ENCODE measurements at regions not wholly inside any gene's neighbourhood (a gene's known extent, or its start where the extent isn't known, plus 50 kb on each side); places are given as distances from the start of the nearest gene placed in this dataset.
"Not testable (repeated sequence)": the region's sequence is repeated elsewhere in the genome, so short reads cannot be mapped to it uniquely, and the experiment has no call there.

GRCh38 chr2:131828164-131828561, 300.5 kb downstream of the CCDC74A start:
- no peak for DNase-seq (ENCODE audit: low read depth)

- DNase-seq (ENCODE audit: low read depth) = not testable (repeated sequence)
These were observed 301.2 kb downstream of the CCDC74A start for GRCh38 chr2:131828633-131829455.

DNA sequence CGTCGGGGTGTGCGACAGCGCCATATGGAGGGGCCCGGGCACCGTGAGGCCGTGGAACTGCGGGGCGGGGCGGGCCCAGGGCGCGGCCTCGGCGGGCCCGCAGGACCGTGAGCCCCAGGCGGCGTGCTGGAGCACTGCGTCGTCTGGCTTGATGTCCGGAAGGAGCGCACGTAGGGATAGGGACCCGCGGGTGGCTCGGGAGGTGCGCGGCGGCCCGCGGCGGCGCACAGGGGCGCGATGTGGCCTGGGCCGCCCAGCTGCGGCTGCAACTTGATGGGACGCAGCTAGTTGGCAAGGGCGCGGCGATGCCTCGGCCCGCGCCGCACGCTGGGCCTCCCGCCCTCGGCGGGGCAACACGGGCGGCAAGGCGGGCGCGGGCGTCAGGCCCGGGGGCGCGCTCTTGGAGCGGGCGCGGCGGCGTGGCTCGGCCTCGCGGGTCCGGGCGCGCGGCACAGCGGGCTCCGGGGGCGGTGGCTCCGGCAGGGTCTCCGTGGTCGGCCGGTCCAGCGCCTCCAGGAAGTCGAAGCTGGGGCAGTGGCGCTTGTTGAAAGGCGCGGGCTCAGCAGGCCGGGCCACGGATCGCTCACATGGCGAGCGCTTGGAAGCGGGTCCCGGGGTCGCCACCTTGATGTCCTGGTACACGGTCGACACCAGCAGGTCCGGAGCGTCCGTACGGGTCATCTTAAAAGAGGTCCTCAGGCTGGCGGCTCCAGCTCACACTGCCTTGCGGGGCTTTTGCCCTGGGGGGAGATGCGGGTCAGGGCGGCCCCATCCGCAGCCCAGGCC, 302.0 kb downstream of the CCDC74A start:
- not testable (repeated sequence) for DNase-seq (ENCODE audit: low read depth)

DNA sequence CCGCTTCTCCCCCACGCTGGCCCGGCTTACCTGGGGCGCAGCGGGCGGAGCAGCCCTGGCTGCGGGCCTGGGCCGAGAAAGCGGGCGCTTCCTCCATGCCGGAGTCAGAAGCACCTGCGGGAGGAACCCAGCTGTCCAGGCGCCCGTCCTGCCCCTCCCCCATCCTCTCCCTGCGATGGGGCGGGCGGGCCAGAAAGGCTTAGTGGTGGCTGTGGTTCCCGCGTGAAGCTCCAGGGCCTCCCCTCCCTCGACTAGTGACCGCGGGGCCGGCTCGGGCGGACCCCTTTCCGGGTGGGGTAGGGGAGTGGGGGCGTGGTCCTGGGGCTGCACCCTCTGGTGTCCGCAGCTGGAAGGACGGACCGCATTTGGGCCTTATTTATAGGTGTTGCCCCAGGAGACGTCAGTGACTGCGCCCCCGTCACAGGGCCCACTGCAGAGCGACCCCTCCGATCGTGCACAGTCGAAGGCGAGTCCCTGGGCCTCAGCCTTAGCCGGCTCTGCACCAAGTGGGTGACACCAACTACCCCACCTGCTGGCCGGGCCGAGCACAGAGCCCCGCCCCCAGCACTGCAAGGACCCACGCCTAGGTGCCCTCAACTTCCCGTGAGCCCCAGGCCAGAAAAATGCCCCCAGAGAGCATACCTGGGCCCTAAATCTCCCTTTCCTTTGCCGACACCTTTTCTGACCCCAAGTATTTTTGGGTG, 302.7 kb downstream of the CCDC74A start:
- DNase-seq (ENCODE audit: low read depth) = not testable (repeated sequence)

GRCh38 chr2:131830946-131831310, 303.2 kb downstream of the CCDC74A start:
- DNase-seq (ENCODE audit: low read depth) = not testable (repeated sequence)

GRCh38 chr2:131831450-131832208, 303.9 kb downstream of the CCDC74A start:
- not testable (repeated sequence) for DNase-seq (ENCODE audit: low read depth)

GRCh38 chr2:131832209-131832780, 304.6 kb downstream of the CCDC74A start:
- not testable (repeated sequence) for DNase-seq (ENCODE audit: low read depth)

DNA sequence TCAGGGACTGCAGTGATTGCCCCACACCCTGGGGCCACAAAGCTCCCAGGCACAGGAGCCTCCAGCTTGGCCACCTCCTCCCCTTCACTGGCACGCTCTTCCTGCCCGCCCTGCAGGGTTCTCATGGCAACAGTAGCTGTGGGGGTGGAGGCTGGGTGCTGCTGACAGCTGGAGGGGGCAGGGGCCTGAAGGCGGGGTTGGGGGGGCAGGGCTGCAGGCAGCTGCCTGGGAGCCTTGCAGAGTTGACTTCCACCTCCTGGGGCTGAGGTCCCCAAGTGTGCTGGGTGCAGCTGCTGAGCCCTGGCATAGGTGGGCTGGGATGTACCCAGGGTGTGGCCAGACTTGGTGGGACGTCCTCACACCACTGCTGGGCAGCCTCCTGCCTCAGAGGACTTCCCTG, 305.2 kb downstream of the CCDC74A start:
- not testable (repeated sequence) for DNase-seq (ENCODE audit: low read depth)

- DNase-seq (ENCODE audit: low read depth) = not testable (repeated sequence)
These were observed 305.9 kb downstream of the CCDC74A start for GRCh38 chr2:131833367-131834202.

DNA sequence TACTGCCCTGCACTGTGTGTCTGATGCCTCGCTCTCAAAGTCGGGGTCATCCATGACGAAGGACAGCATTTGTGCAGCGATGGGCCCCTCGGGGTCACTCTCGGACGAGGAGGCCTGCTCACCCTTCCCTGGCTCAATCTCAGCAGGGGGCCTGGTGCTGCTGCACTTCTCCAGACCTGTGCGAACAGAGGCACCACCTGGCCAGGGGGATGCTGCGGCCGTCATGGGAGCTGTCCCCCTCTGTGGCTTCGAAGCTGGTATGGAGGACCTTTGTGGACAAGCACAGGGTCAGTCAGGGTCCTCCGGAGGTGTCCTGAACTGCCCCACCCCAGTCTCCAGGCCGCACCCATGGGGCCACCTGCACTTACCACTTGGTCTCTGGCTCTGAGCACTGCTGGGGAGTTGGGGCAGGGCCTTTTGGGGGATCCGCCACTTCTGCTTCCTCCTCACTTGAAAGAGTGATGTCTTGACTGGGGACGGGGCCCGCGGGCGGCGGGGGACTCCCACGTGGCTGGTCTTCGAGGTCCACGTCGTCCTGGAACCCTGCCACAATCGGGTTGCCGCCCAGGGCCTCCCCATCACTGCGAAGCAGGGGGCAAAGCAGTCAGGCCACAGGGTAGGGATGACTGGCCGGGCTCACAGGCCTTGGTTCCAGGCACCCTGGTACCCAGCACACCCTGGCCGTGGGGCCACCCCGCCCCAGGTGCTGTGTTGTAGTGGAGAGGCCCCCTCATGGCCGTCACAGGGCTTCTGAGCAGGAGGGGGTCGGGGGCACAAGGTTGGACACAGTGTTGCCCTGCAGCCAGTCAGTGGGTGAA, 306.7 kb downstream of the CCDC74A start:
- not testable (repeated sequence) for DNase-seq (ENCODE audit: low read depth)

GRCh38 chr2:131835022-131835421, 307.3 kb downstream of the CCDC74A start:
- DNase-seq (ENCODE audit: low read depth) = not testable (repeated sequence)

DNA sequence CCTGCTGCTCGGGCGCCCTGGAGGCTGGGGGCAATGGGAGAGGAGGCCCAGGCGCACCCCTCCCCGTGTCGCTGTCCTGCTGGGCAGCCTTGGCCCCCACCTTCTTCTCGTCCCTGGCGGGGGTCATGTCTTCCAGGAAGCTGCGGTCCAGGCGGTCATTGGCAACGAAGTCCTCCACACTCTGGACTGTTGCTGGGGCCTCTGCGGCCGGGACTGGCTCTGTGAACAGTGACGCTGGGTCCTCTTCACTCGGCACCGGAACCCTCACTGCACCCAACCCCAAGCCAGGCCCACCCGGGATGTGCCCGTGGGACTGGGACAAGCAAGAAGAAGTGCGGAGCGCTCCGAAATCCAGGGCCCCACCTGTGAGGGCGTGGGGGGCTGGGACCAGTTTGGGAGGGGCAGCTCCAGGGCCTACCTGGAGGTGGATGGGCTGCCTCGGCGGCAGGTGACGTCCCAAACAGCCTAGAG, 308.0 kb downstream of the CCDC74A start:
- DNase-seq (ENCODE audit: low read depth) = no peak

DNA sequence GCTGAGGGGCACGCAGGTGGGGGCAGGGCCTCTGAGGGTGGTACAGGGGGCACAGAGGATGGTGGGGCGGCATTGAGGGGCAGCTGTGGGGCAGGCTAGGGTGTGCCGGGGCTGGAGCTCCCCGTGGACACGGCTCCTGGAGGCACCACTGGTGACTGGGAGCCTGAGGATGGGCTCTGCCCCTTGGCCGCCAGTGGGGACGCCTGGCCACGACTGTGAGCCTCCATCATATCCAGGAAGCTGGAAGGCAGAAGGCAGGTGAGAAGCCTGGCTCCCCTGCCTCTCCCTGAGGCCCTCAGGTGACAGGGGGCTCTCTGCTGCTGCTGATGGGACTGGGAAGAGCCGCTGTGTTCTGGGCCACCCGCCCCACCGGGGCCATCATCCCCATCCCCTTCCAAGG, 308.4 kb downstream of the CCDC74A start:
- not testable (repeated sequence) for DNase-seq (ENCODE audit: low read depth)

DNA sequence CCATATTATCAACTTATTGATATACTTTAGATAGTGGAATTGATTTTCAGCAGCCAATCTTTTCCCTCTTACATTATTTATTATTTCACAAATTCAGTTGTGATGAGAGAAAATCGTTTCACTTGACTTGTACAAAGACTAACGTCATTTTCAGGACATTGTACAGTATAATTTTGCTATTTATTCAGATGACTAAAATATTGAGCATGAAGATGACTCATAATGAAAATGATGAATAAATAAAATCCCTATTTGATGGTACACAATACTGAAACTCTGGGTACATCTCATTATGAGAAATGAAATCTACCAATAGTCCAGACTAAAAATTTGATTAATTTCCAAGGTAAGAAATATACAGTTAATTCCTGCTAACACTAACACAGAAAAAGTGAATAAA, 316.4 kb downstream of the CCDC74A start:
- DNase-seq (ENCODE audit: low read depth) = not testable (repeated sequence)

GRCh38 chr2:131856202-131856601, 305.6 kb downstream of the ANKRD30BL start:
- not testable (repeated sequence) for DNase-seq (ENCODE audit: low read depth)

- DNase-seq (ENCODE audit: low read depth) = not testable (repeated sequence)
These were observed 303.6 kb downstream of the ANKRD30BL start for GRCh38 chr2:131858197-131858596.
